Astrocyte (in vitro differentiated cells and primary cell): ENCODE measurements at regions not wholly inside any gene's neighbourhood (a gene's known extent, or its start where the extent isn't known, plus 50 kb on each side); places are given as distances from the start of the nearest gene placed in this dataset.

Source experiments
- DNase-seq: peaks from one replicate; pipeline ENCODE4 v3.0.0-alpha.2; 2010; ENCODE audit warnings: low read depth
- FAIRE-seq: peaks from 2 replicates; lab custom pipeline; 2011; peaks lifted over from hg19 to GRCh38; lab: Jason Lieb, UNC
- H2AFZ ChIP-seq: 2 replicates; pipeline ENCODE4 v1.6.0; 2012; ENCODE audit warnings: low read depth, low read length, inconsistent platforms
- H3K27ac ChIP-seq: 2 replicates; pipeline ENCODE4 v1.5.1; 2011; ENCODE audit warnings: low read depth, low read length, inconsistent platforms
- H3K27me3 ChIP-seq: 2 replicates; pipeline ENCODE4 v1.6.0; 2011; ENCODE audit warnings: low read length, inconsistent platforms; ENCODE audit not compliant: insufficient read depth
- H3K36me3 ChIP-seq: 2 replicates; pipeline ENCODE4 v1.5.1; 2011; ENCODE audit warnings: low read length, inconsistent platforms; ENCODE audit not compliant: insufficient read depth
- H3K4me1 ChIP-seq: 2 replicates; pipeline ENCODE4 v1.5.1; 2011; ENCODE audit warnings: low read length, inconsistent platforms; ENCODE audit not compliant: insufficient read depth
- H3K4me2 ChIP-seq: 2 replicates; pipeline ENCODE4 v1.6.0; 2012; ENCODE audit warnings: low read length, inconsistent platforms
- H3K4me3 ChIP-seq: 2 replicates; pipeline ENCODE4 v1.5.1; 2011; ENCODE audit warnings: low read depth, mild to moderate bottlenecking, low read length, inconsistent platforms; ENCODE audit not compliant: insufficient read depth
- H3K79me2 ChIP-seq: 2 replicates; pipeline ENCODE4 v1.6.0; 2012; ENCODE audit warnings: mild to moderate bottlenecking, low read length, inconsistent platforms; ENCODE audit not compliant: insufficient read depth
- H3K9ac ChIP-seq: 2 replicates; pipeline ENCODE4 v1.6.0; 2012; ENCODE audit warnings: mild to moderate bottlenecking, low read length, inconsistent platforms
- H3K9me3 ChIP-seq: 2 replicates; pipeline ENCODE4 v1.5.1; 2012; ENCODE audit warnings: low read depth, mild to moderate bottlenecking, low read length, inconsistent platforms; ENCODE audit not compliant: insufficient read depth
- H4K20me1 ChIP-seq: 2 replicates; pipeline ENCODE4 v1.6.0; 2012; ENCODE audit warnings: low read length, inconsistent platforms; ENCODE audit not compliant: insufficient read depth
- H3K27ac Mint-ChIP-seq: one replicate; pipeline ENCODE4 v1.8.0; 2021; ENCODE audit warnings: mild to moderate bottlenecking, mixed read lengths; ENCODE audit not compliant: unreplicated experiment
- H3K27me3 Mint-ChIP-seq: one replicate; pipeline ENCODE4 v1.8.0; 2021; ENCODE audit warnings: low read depth, mixed read lengths; ENCODE audit not compliant: unreplicated experiment
- H3K36me3 Mint-ChIP-seq: one replicate; pipeline ENCODE4 v1.8.0; 2021; ENCODE audit warnings: low read depth, mixed read lengths; ENCODE audit not compliant: unreplicated experiment
- H3K4me1 Mint-ChIP-seq: one replicate; pipeline ENCODE4 v1.8.0; 2021; ENCODE audit warnings: low read depth, mixed read lengths; ENCODE audit not compliant: unreplicated experiment
- H3K4me3 Mint-ChIP-seq: one replicate; pipeline ENCODE4 v1.8.0; 2021; ENCODE audit warnings: mild to moderate bottlenecking, moderate library complexity, mixed read lengths; ENCODE audit not compliant: unreplicated experiment
- H3K9me3 Mint-ChIP-seq: one replicate; pipeline ENCODE4 v1.8.0; 2021; ENCODE audit warnings: mild to moderate bottlenecking, mixed read lengths; ENCODE audit not compliant: unreplicated experiment
- EZH2 ChIP-seq: IDR thresholded peaks from 2 replicates; pipeline ENCODE4 v1.6.1; 2012; ENCODE audit warnings: mild to moderate bottlenecking, low read length, inconsistent platforms; ENCODE audit not compliant: insufficient read depth
- TF ChIP-seq, protein P1 (sequence below): IDR thresholded peaks from 2 replicates; pipeline ENCODE4 v1.5.1; 2011; ENCODE audit warnings: low read depth, mild to moderate bottlenecking, inconsistent platforms, low read length, moderate library complexity; ENCODE audit not compliant: insufficient read depth

DNA sequence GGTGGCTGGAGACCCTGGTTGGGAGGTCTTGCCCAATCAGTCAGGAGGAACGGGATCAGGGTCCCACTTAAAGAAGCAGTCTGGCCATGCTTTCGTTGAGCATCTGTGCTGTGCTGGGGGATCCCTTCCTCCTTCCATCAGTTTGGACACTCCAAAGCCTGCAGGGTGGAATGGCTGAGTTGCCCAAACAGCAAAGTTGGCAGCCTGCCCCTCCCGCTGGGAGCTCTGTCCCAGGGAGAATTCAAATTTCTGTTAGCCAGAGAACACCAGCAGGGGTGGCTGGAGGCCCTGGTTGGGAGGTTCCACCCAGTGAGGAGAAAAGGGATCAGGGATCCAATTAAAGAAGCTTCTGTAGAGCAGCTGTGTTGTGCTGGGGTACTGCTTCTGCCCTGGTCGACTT lies 96.9 kb upstream of the CTAGE1 start:
- Mint-ChIP-seq H3K4me1 (no peaks in the 10 kb centered on the region), H3K27me3 (peaks cover 6% of the 10 kb centered on the region), H3K4me3 (no peak overlapping the region), H3K36me3 (no peaks in the 10 kb centered on the region), H3K27ac (no peak overlapping the region), H3K9me3 (peaks cover 1% of the 10 kb centered on the region)
- Histone ChIP-seq H3K27ac (no peak overlapping the region), H3K36me3 (no peaks in the 10 kb centered on the region), H3K27me3 (no peaks in the 10 kb centered on the region), H3K4me1 (no peaks in the 10 kb centered on the region), H3K79me2 (no peaks in the 10 kb centered on the region), H3K9ac (no peak overlapping the region), H3K4me2 (no peak overlapping the region), H4K20me1 (no peaks in the 10 kb centered on the region), H3K9me3 (no peaks in the 10 kb centered on the region), H3K4me3 (no peak overlapping the region), H2AFZ (no peak overlapping the region)
- no peak for TF ChIP-seq EZH2
- TF ChIP-seq, protein P1, sequence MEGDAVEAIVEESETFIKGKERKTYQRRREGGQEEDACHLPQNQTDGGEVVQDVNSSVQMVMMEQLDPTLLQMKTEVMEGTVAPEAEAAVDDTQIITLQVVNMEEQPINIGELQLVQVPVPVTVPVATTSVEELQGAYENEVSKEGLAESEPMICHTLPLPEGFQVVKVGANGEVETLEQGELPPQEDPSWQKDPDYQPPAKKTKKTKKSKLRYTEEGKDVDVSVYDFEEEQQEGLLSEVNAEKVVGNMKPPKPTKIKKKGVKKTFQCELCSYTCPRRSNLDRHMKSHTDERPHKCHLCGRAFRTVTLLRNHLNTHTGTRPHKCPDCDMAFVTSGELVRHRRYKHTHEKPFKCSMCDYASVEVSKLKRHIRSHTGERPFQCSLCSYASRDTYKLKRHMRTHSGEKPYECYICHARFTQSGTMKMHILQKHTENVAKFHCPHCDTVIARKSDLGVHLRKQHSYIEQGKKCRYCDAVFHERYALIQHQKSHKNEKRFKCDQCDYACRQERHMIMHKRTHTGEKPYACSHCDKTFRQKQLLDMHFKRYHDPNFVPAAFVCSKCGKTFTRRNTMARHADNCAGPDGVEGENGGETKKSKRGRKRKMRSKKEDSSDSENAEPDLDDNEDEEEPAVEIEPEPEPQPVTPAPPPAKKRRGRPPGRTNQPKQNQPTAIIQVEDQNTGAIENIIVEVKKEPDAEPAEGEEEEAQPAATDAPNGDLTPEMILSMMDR, result no peak
- FAIRE-seq (no peak), DNase-seq (no peak)

DNA sequence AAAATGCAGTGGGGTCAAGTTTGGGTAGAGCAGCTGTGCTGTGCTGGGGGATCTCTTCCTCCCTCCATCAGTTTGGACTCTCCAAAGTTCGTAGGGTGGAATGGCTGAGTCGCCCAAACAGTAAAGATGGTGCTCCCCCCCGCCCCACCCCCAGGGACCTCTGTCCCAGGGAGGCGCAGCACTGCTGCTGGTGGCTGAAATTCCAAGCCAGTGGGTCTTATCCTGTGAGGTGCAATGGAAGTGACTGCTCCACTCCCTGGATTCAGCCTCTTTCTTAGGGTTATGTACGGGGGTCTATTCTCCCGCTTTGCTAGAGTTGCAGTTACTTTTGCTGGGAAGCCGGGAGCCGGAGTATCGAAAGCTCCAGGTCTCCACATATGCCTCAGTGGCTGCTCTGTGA lies 97.5 kb upstream of the CTAGE1 start:
- no peaks in the 10 kb centered on the region for H3K9me3 ChIP-seq

DNA sequence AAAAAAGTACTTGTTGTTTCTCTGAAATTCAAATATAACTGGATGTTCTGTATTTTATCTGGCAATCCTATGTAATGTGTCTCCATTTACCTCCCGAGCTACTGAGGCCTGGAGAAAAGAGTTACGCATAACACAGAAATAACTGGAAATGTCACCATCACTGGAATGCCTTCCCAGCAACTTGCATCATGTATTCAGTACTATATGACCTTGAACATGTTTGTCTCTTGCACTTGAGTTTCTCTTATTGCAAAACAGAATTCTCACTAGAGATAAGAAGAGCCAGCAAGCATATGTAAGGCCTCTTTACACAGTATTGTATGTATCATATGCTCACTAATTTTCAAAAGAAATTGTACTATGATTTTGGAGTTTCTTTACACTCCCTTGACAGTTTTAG lies 99.6 kb upstream of the CTAGE1 start:
- Histone ChIP-seq H3K4me2 (no peak overlapping the region), H3K4me1 (no peaks in the 10 kb centered on the region), H3K79me2 (no peaks in the 10 kb centered on the region), H3K27me3 (no peaks in the 10 kb centered on the region), H4K20me1 (no peaks in the 10 kb centered on the region), H3K36me3 (no peaks in the 10 kb centered on the region), H2AFZ (no peak overlapping the region), H3K9me3 (no peaks in the 10 kb centered on the region), H3K27ac (no peak overlapping the region), H3K9ac (no peak overlapping the region), H3K4me3 (no peak overlapping the region)
- no peaks in the 10 kb centered on the region for H3K4me1 Mint-ChIP-seq
- H3K36me3 Mint-ChIP-seq, result no peaks in the 10 kb centered on the region
- H3K27ac Mint-ChIP-seq, result no peak overlapping the region
- no peaks in the 10 kb centered on the region for H3K9me3 Mint-ChIP-seq
- no peak overlapping the region for H3K4me3 Mint-ChIP-seq
- peaks cover 8% of the 10 kb centered on the region for H3K27me3 Mint-ChIP-seq
- DNase-seq (no peak), FAIRE-seq (no peak)
- TF ChIP-seq, protein P1, result no peak
- no peak for TF ChIP-seq EZH2

More for the DNA sequence above, 97.5 kb upstream of the CTAGE1 start:
- Histone ChIP-seq H3K9ac (no peak overlapping the region), H3K4me2 (no peak overlapping the region), H3K4me1 (no peaks in the 10 kb centered on the region), H3K79me2 (no peaks in the 10 kb centered on the region), H4K20me1 (no peaks in the 10 kb centered on the region), H3K27ac (no peak overlapping the region), H3K27me3 (no peaks in the 10 kb centered on the region), H3K36me3 (no peaks in the 10 kb centered on the region), H2AFZ (no peak overlapping the region), H3K4me3 (no peak overlapping the region)
- no peaks in the 10 kb centered on the region for H3K36me3 Mint-ChIP-seq
- FAIRE-seq, result no peak
- TF ChIP-seq, protein P1, result no peak
- TF ChIP-seq EZH2, result no peak
- H3K27ac Mint-ChIP-seq, result no peak overlapping the region
- H3K4me3 Mint-ChIP-seq, result no peak overlapping the region
- H3K27me3 Mint-ChIP-seq, result peaks cover 9% of the 10 kb centered on the region
- H3K4me1 Mint-ChIP-seq, result no peaks in the 10 kb centered on the region
- DNase-seq, result no peak
- H3K9me3 Mint-ChIP-seq, result no peaks in the 10 kb centered on the region
